ENCODE measurements at regions not wholly inside any gene's neighbourhood (a gene's known extent, or its start where the extent isn't known, plus 50 kb on each side); places are given as distances from the start of the nearest gene placed in this dataset.

DNA sequence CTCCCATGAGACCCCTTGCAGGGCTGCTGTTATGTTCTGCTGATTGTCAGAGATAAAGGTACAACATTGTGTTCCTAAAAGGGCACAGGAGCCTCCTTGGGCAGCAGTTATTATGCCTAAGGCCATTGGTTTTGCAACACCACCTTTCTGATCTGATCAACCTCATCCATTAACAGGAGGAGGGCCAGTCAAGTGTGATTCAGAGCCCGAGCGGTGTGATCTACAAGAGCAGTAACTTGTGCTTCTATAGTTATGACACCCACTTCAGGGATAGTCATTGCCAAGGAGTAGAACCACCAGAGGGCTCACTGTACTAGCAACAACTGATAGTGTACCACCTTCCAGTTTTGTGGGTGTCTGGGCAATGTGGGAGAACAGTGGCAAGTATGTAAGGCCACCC, 1457.9 kb upstream of the CADM2 start:
- Mint-ChIP-seq H3K4me1 (peaks cover 2% of the 10 kb centered on the region), H3K27me3 (ENCODE audit: insufficient read depth) (no peaks in the 10 kb centered on the region), H3K27ac (no peak overlapping the region), H3K9me3 (peaks cover 4% of the 10 kb centered on the region), H3K4me3 (no peak overlapping the region), H3K36me3 (ENCODE audit: low read depth) (no peaks in the 10 kb centered on the region)
- no peak overlapping the region for H3K27ac ChIP-seq (ENCODE audit: low read depth, low read length)
- H3K9ac ChIP-seq (ENCODE audit: extremely low read depth, low read length, poor library complexity, severe bottlenecking): no peak overlapping the region
- TF ChIP-seq, protein P1, sequence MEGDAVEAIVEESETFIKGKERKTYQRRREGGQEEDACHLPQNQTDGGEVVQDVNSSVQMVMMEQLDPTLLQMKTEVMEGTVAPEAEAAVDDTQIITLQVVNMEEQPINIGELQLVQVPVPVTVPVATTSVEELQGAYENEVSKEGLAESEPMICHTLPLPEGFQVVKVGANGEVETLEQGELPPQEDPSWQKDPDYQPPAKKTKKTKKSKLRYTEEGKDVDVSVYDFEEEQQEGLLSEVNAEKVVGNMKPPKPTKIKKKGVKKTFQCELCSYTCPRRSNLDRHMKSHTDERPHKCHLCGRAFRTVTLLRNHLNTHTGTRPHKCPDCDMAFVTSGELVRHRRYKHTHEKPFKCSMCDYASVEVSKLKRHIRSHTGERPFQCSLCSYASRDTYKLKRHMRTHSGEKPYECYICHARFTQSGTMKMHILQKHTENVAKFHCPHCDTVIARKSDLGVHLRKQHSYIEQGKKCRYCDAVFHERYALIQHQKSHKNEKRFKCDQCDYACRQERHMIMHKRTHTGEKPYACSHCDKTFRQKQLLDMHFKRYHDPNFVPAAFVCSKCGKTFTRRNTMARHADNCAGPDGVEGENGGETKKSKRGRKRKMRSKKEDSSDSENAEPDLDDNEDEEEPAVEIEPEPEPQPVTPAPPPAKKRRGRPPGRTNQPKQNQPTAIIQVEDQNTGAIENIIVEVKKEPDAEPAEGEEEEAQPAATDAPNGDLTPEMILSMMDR (conservative IDR thresholded peaks at IDR 0.05): no peak
- peaks cover 5% of the 10 kb centered on the region for H3K4me1 ChIP-seq (ENCODE audit: control insufficient read depth, insufficient read depth, low read length)
- H3K4me3 ChIP-seq (ENCODE audit: low read length): no peak overlapping the region
- no peak for DNase-seq
- no peaks in the 10 kb centered on the region for H3K9me3 ChIP-seq (ENCODE audit: control insufficient read depth, low read length)
- 60 to 68% methylated on average over 2 of the region's 2 CpGs for WGBS, 2 experiments (ENCODE audit: insufficient coverage in 1 of 2, insufficient read length in 1 of 2)
- no peaks in the 10 kb centered on the region for H3K27me3 ChIP-seq (ENCODE audit: control insufficient read depth, insufficient read depth, low read length, poor library complexity, severe bottlenecking)
- H3K36me3 ChIP-seq (ENCODE audit: control insufficient read depth, insufficient read depth, low read length): no peaks in the 10 kb centered on the region

DNA sequence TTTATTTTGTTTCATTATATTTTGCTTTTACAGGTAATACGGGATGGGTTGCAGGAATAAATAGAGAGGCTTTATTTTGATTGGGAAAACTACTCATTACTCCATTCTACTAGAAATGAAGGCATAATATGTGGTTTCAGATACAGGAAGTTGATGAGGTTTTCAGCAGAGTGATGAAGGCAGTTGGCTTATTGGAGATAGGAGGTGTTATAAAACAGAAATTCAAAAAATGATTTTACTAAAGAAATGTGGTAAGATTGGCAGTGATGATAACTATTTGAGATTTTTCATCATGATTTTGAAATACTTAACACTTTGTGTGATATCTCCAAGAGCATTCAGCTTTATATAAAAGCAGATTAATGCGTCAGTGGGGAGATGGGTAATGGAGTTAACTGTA, 1445.7 kb upstream of the CADM2 start:
- TF ChIP-seq, protein P1 (conservative IDR thresholded peaks at IDR 0.05): no peak
- H3K27me3 Mint-ChIP-seq (ENCODE audit: insufficient read depth): no peaks in the 10 kb centered on the region
- H3K27ac Mint-ChIP-seq: no peak overlapping the region
- H3K9me3 Mint-ChIP-seq: no peaks in the 10 kb centered on the region
- no peak overlapping the region for H3K4me3 Mint-ChIP-seq
- Histone ChIP-seq H3K9ac (ENCODE audit: extremely low read depth, low read length, poor library complexity, severe bottlenecking) (no peak overlapping the region), H3K27me3 (ENCODE audit: control insufficient read depth, insufficient read depth, low read length, poor library complexity, severe bottlenecking) (no peaks in the 10 kb centered on the region), H3K9me3 (ENCODE audit: control insufficient read depth, low read length) (no peaks in the 10 kb centered on the region), H3K36me3 (ENCODE audit: control insufficient read depth, insufficient read depth, low read length) (no peaks in the 10 kb centered on the region), H3K27ac (ENCODE audit: low read depth, low read length) (no peak overlapping the region), H3K4me3 (ENCODE audit: low read length) (no peak overlapping the region), H3K4me1 (ENCODE audit: control insufficient read depth, insufficient read depth, low read length) (no peaks in the 10 kb centered on the region)
- no peaks in the 10 kb centered on the region for H3K36me3 Mint-ChIP-seq (ENCODE audit: low read depth)
- H3K4me1 Mint-ChIP-seq: peaks cover 12% of the 10 kb centered on the region
- WGBS, 2 experiments (ENCODE audit: insufficient coverage in 1 of 2, insufficient read length in 1 of 2): 90 to 100% methylated on average over 1 of the region's 2 CpGs
- no peak for DNase-seq

DNA sequence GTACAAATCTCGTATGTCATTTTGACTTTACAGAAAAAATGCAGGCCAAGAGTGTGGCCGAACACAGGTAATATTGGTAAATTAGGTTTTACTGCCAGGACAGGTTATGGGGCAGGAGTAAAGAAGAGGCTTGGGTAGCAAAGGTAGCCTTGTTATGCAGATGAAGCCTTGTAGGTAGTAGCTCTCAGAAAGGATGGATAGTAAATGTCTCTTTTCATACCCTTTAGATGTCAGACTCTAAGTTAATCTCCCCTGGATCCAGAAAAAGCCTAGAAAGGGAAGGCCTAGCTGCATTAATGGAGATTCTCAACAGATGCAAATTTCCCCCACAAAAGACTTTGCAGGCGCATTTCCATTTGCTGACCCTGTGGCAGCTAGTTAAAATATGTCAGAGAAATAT, 1445.1 kb upstream of the CADM2 start:
- Mint-ChIP-seq H3K36me3 (ENCODE audit: low read depth) (no peaks in the 10 kb centered on the region), H3K4me1 (peaks cover 12% of the 10 kb centered on the region), H3K9me3 (no peaks in the 10 kb centered on the region), H3K27ac (no peak overlapping the region), H3K4me3 (no peak overlapping the region), H3K27me3 (ENCODE audit: insufficient read depth) (no peaks in the 10 kb centered on the region)
- H3K9ac ChIP-seq (ENCODE audit: extremely low read depth, low read length, poor library complexity, severe bottlenecking): no peak overlapping the region
- DNase-seq: no peak
- TF ChIP-seq, protein P1 (conservative IDR thresholded peaks at IDR 0.05): no peak
- no peaks in the 10 kb centered on the region for H3K9me3 ChIP-seq (ENCODE audit: control insufficient read depth, low read length)
- no peaks in the 10 kb centered on the region for H3K36me3 ChIP-seq (ENCODE audit: control insufficient read depth, insufficient read depth, low read length)
- no peak overlapping the region for H3K4me3 ChIP-seq (ENCODE audit: low read length)
- no peaks in the 10 kb centered on the region for H3K27me3 ChIP-seq (ENCODE audit: control insufficient read depth, insufficient read depth, low read length, poor library complexity, severe bottlenecking)
- H3K27ac ChIP-seq (ENCODE audit: low read depth, low read length): no peak overlapping the region
- WGBS, 2 experiments (ENCODE audit: insufficient coverage in 1 of 2, insufficient read length in 1 of 2): 43 to 54% methylated on average over 2 to 3 of the region's 3 CpGs
- H3K4me1 ChIP-seq (ENCODE audit: control insufficient read depth, insufficient read depth, low read length): no peaks in the 10 kb centered on the region
